OCI-LY7 (cell line): ENCODE measurements at regions not wholly inside any gene's neighbourhood (a gene's known extent, or its start where the extent isn't known, plus 50 kb on each side); places are given as distances from the start of the nearest gene placed in this dataset.
"Not testable (repeated sequence)": the region's sequence is repeated elsewhere in the genome, so short reads cannot be mapped to it uniquely, and the experiment has no call there.

Experiments
- BruUV-seq: library from RNA; stranded (reverse); fragments of 400-500 nt; replicated peaks from 2 replicates; lab custom pipeline; 2021; lab: Mats Ljungman, UMichigan
- CTCF ChIA-PET: fragments of 300-600 bp; sonication (Branson Sonifier 250); formaldehyde crosslinking; loops from one replicate; lab custom pipeline; 2022; ENCODE audit warnings: antibody characterized with exemption; ENCODE audit not compliant: unreplicated experiment; lab: Charles Lee
- POLR2A ChIA-PET: fragments of 300-600 bp; sonication (Branson Sonifier 250); formaldehyde crosslinking; loops from one replicate; lab custom pipeline; 2022; ENCODE audit warnings: antibody characterized with exemption; lab: Charles Lee
- DNase-seq: peaks from one replicate; pipeline ENCODE4 v3.0.0-alpha.2; 2015; ENCODE audit warnings: low spot score
- H2AFZ ChIP-seq: fragments of 200-600 bp; sonication (generic), shearing (Covaris generic); 2 replicates; pipeline ENCODE4 v1.6.1; 2014; ENCODE audit warnings: mild to moderate bottlenecking, antibody characterized with exemption, low read length, moderate library complexity
- H3K27ac ChIP-seq: fragments of 200-600 bp; sonication (generic); 2 replicates; pipeline ENCODE4 v1.5.1; 2014; ENCODE audit warnings: mixed run types, low read depth, mild to moderate bottlenecking, moderate library complexity, low read length, inconsistent platforms; ENCODE audit not compliant: poor library complexity, severe bottlenecking
- H3K36me3 ChIP-seq: fragments of 200-600 bp; sonication (generic); 2 replicates; pipeline ENCODE4 v1.6.1; 2014; ENCODE audit warnings: mild to moderate bottlenecking, antibody characterized with exemption, low read length, moderate library complexity, mixed read lengths; ENCODE audit not compliant: insufficient read depth
- H3K4me1 ChIP-seq: fragments of 200-600 bp; sonication (generic); 2 replicates; pipeline ENCODE4 v1.5.1; 2014; ENCODE audit warnings: mild to moderate bottlenecking, low read length; ENCODE audit not compliant: insufficient read depth, poor library complexity, severe bottlenecking
- H3K4me2 ChIP-seq: fragments of 200-600 bp; sonication (generic); 2 replicates; pipeline ENCODE4 v1.6.1; 2014; ENCODE audit warnings: mild to moderate bottlenecking, low read length
- H3K4me3 ChIP-seq: fragments of 200-600 bp; sonication (generic); 2 replicates; pipeline ENCODE4 v1.5.1; 2014; ENCODE audit warnings: mild to moderate bottlenecking, low read depth, low read length; ENCODE audit not compliant: poor library complexity, severe bottlenecking
- H3K79me2 ChIP-seq: fragments of 200-600 bp; sonication (generic); 2 replicates; pipeline ENCODE4 v1.6.1; 2016; ENCODE audit warnings: low read depth, mild to moderate bottlenecking, low read length, moderate library complexity, mixed read lengths; ENCODE audit not compliant: insufficient read depth
- H3K9me2 ChIP-seq: fragments of 200-600 bp; sonication (generic); 2 replicates; pipeline ENCODE4 v1.6.1; 2016; ENCODE audit warnings: mild to moderate bottlenecking, low read length, mixed read lengths; ENCODE audit not compliant: insufficient read depth
- H3K9me3 ChIP-seq: fragments of 200-600 bp; sonication (generic); 2 replicates; pipeline ENCODE4 v1.6.1; 2014; ENCODE audit warnings: mild to moderate bottlenecking, mixed run types, low read length, mixed read lengths
- H4K20me1 ChIP-seq: fragments of 200-600 bp; sonication (generic); 2 replicates; pipeline ENCODE4 v1.6.1; 2014; ENCODE audit warnings: mild to moderate bottlenecking, antibody characterized with exemption, low read length, moderate library complexity, mixed read lengths; ENCODE audit not compliant: insufficient read depth
- CTCF ChIP-seq: fragments of 200-600 bp; sonication (generic); conservative IDR thresholded peaks from 2 replicates; pipeline ENCODE4 v1.5.1; 2014; ENCODE audit warnings: mild to moderate bottlenecking, antibody characterized with exemption, low read length, moderate library complexity, mixed read lengths
- EZH2phosphoT487 ChIP-seq: fragments of 200-600 bp; sonication (generic); IDR thresholded peaks from 2 replicates; pipeline ENCODE4 v1.6.1; 2018; ENCODE audit warnings: low read depth, borderline replicate concordance, mild to moderate bottlenecking, mixed run types, antibody characterized with exemption, low read length, moderate library complexity, mixed read lengths
- intact Hi-C: fragments of 100-400 bp; cut with micrococcal nuclease; formaldehyde crosslinking; loops from one replicate; pipeline ENCODE4 v1.10.0; 2022; ENCODE audit not compliant: unreplicated experiment

GRCh38 chr10:6787091-6787490, 207.0 kb upstream of the PRKCQ start:
- H3K9me3 ChIP-seq, result no peaks in the 10 kb centered on the region
- POLR2A ChIA-PET, result no interaction called here
- TF ChIP-seq CTCF (no peak), EZH2phosphoT487 (no peak)
- BruUV-seq, result no TSS peak
- no peak for DNase-seq
- no peak overlapping the region for H3K27ac ChIP-seq
- no peak overlapping the region for H2AFZ ChIP-seq
- H3K9me2 ChIP-seq, result no peaks in the 10 kb centered on the region
- 0 out of 2 replicates have a peak, but pooled peaks cover 3% of the 10 kb centered on the region for H4K20me1 ChIP-seq
- H3K36me3 ChIP-seq, result no peaks in the 10 kb centered on the region
- no peaks in the 10 kb centered on the region for H3K4me1 ChIP-seq
- intact Hi-C loops, result no loop called here
- no peak overlapping the region for H3K4me3 ChIP-seq
- no peak overlapping the region for H3K4me2 ChIP-seq
- H3K79me2 ChIP-seq, result no peaks in the 10 kb centered on the region
- CTCF ChIA-PET, result no interaction called here

GRCh38 chr10:6786579-6787031, 206.5 kb upstream of the PRKCQ start:
- Histone ChIP-seq H3K79me2 (no peaks in the 10 kb centered on the region), H3K36me3 (no peaks in the 10 kb centered on the region), H3K4me3 (no peak overlapping the region), H3K9me3 (no peaks in the 10 kb centered on the region), H4K20me1 (0 out of 2 replicates have a peak, but pooled peaks cover 3% of the 10 kb centered on the region), H3K27ac (no peak overlapping the region), H2AFZ (no peak overlapping the region), H3K9me2 (no peaks in the 10 kb centered on the region), H3K4me2 (no peak overlapping the region), H3K4me1 (no peaks in the 10 kb centered on the region)
- DNase-seq, result no peak
- CTCF ChIA-PET, result no interaction called here
- no TSS peak for BruUV-seq
- POLR2A ChIA-PET, result interaction anchor here (0.7 kb wide), 1 partner anchor 9 kb away, joined by 4 read pairs; no protein-coding TSS in a partner anchor
- TF ChIP-seq EZH2phosphoT487, result no peak
- intact Hi-C loops, result no loop called here

- H3K4me1 ChIP-seq, H3K4me3 ChIP-seq, H2AFZ ChIP-seq, DNase-seq, H3K9me3 ChIP-seq, CTCF ChIA-PET, H3K36me3 ChIP-seq, POLR2A ChIA-PET, H4K20me1 ChIP-seq, H3K79me2 ChIP-seq, H3K9me2 ChIP-seq, H3K4me2 ChIP-seq, BruUV-seq, intact Hi-C loops, H3K27ac ChIP-seq: not testable (repeated sequence)
These were observed 204.4 kb upstream of the PRKCQ start for GRCh38 chr10:6784429-6784828.

- Histone ChIP-seq H3K4me1 (no peaks in the 10 kb centered on the region), H3K27ac (no peak overlapping the region), H3K4me3 (no peak overlapping the region), H3K79me2 (no peaks in the 10 kb centered on the region), H2AFZ (no peak overlapping the region), H3K9me2 (no peaks in the 10 kb centered on the region), H3K9me3 (no peaks in the 10 kb centered on the region), H3K4me2 (no peak overlapping the region), H3K36me3 (no peaks in the 10 kb centered on the region), H4K20me1 (0 out of 2 replicates have a peak, but pooled peaks cover 3% of the 10 kb centered on the region)
- no TSS peak for BruUV-seq
- TF ChIP-seq EZH2phosphoT487, result no peak
- no peak for TF ChIP-seq CTCF
- DNase-seq, result no peak
- intact Hi-C loops, result no loop called here
- POLR2A ChIA-PET, result no interaction called here
- CTCF ChIA-PET, result no interaction called here
These were observed 203.4 kb upstream of the PRKCQ start for GRCh38 chr10:6783471-6783870.
